8988T (cell line): ENCODE measurements at regions not wholly inside any gene's neighbourhood (a gene's known extent, or its start where the extent isn't known, plus 50 kb on each side); places are given as distances from the start of the nearest gene placed in this dataset.
"Not testable (repeated sequence)": the region's sequence is repeated elsewhere in the genome, so short reads cannot be mapped to it uniquely, and the experiment has no call there.

Experiments
- DNase-seq: peaks from one replicate; pipeline ENCODE4 v3.0.0; 2011

- DNase-seq, result no peak
Measured at GRCh38 chr5:18380729-18381362, 746.6 kb downstream of the TAF11L14 start.

- no peak for DNase-seq
Measured at GRCh38 chr5:18393565-18394442, 759.5 kb downstream of the TAF11L14 start.

GRCh38 chr5:18394443-18394804, 760.2 kb downstream of the TAF11L14 start:
- no peak for DNase-seq

GRCh38 chr5:18395126-18396110, 761.2 kb downstream of the TAF11L14 start:
- no peak for DNase-seq

- no peak for DNase-seq
Measured at GRCh38 chr5:18397371-18397770, 763.1 kb downstream of the TAF11L14 start.

GRCh38 chr5:18397891-18398290, 763.6 kb downstream of the TAF11L14 start:
- no peak for DNase-seq

- DNase-seq, result not testable (repeated sequence)
Measured at GRCh38 chr5:18399461-18400327, 765.4 kb downstream of the TAF11L14 start.

- DNase-seq, result no peak
Measured at GRCh38 chr5:18403141-18403540, 768.9 kb downstream of the TAF11L14 start.

- DNase-seq, result no peak
Measured at GRCh38 chr5:18403941-18404438, 769.7 kb downstream of the TAF11L14 start.

- DNase-seq, result no peak
Measured at GRCh38 chr5:18420711-18421110, 786.5 kb downstream of the TAF11L14 start.

- DNase-seq, result no peak
Measured at GRCh38 chr5:18433336-18433735, 799.1 kb downstream of the TAF11L14 start.

- DNase-seq, result no peak
Measured at GRCh38 chr5:18438126-18438525, 803.9 kb downstream of the TAF11L14 start.

- no peak for DNase-seq
Measured at GRCh38 chr5:18455521-18455920, 821.3 kb downstream of the TAF11L14 start.

- DNase-seq, result no peak
Measured at GRCh38 chr5:18457255-18457654, 823.0 kb downstream of the TAF11L14 start.

GRCh38 chr5:18461766-18462165, 827.5 kb downstream of the TAF11L14 start:
- DNase-seq, result no peak

- DNase-seq, result peak; percentile 32
Measured at GRCh38 chr5:18465833-18466681, 831.8 kb downstream of the TAF11L14 start.

GRCh38 chr5:18466731-18467130, 832.5 kb downstream of the TAF11L14 start:
- no peak for DNase-seq

- DNase-seq, result not testable (repeated sequence)
Measured at GRCh38 chr5:18471791-18472190, 837.5 kb downstream of the TAF11L14 start.

- DNase-seq, result no peak
Measured at GRCh38 chr5:18483451-18483850, 849.2 kb downstream of the TAF11L14 start.

GRCh38 chr5:18487928-18488480, 853.7 kb downstream of the TAF11L14 start:
- DNase-seq, result no peak

GRCh38 chr5:18489703-18490102, 855.4 kb downstream of the TAF11L14 start:
- DNase-seq, result no peak
